GM12878 (cell line): ENCODE measurements at regions not wholly inside any gene's neighbourhood (a gene's known extent, or its start where the extent isn't known, plus 50 kb on each side); places are given as distances from the start of the nearest gene placed in this dataset.

ENCODE experiments used
- DPF2 ChIP-seq: fragments of 450-650 bp; IDR thresholded peaks from 2 replicates; pipeline ENCODE4 v1.6.1; 2017; ENCODE audit warnings: mild to moderate bottlenecking
- POLR2AphosphoS5 ChIP-seq: IDR thresholded peaks from 2 replicates; pipeline ENCODE4 v1.6.1; 2011; ENCODE audit warnings: mild to moderate bottlenecking, low read length, inconsistent platforms

DNA sequence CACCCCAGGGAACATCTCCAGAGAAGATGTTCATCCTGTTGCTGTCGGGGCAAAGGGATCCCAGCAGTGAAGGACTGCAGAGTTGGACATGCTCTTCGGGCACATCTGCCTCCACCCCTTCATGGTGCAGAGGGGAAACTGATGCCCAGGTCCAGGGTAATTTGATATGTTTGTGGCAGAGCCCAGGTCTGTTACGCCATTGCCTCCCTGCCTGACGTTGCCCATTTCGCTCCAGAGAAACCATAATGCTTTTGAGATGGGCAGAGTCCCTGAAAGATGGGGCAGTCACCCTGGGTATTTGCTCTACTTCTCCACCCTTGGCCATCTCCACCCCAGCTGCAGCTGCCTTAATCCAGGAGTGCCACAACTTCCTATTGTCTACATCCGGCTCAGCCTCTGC, 290.4 kb upstream of the POU3F1 start:
- TF ChIP-seq DPF2 (no peak), POLR2AphosphoS5 (no peak)
